Activated T-helper 1 cell treated with anti-CD3 and anti-CD28 coated beads, Interleukin-12 subunit alpha, Interleukin-12 subunit beta, Interleukin-2, Interleukin-4 antibody, amounts not matched to agents 30 ng/mL and 10 ng/mL and 1 ng/mL, durations not matched to agents 14 hours and 24 hours and 36 hours (primary cell): ENCODE measurements at regions not wholly inside any gene's neighbourhood (a gene's known extent, or its start where the extent isn't known, plus 50 kb on each side); places are given as distances from the start of the nearest gene placed in this dataset.

Experiments used
- DNase-seq: peaks from one replicate; pipeline ENCODE4 v3.0.0; 2021; ENCODE audit warnings: low spot score
- H3K27ac Mint-ChIP-seq: one replicate; pipeline ENCODE4 v1.8.0; 2021; ENCODE audit warnings: mild to moderate bottlenecking, mixed read lengths
- H3K27me3 Mint-ChIP-seq: one replicate; pipeline ENCODE4 v1.8.0; 2022; ENCODE audit warnings: mild to moderate bottlenecking, moderate library complexity, mixed read lengths; ENCODE audit not compliant: insufficient read depth
- H3K36me3 Mint-ChIP-seq: one replicate; pipeline ENCODE4 v1.8.0; 2021; ENCODE audit warnings: low read depth, mixed read lengths
- H3K4me1 Mint-ChIP-seq: one replicate; pipeline ENCODE4 v1.8.0; 2021; ENCODE audit warnings: low read depth, mixed read lengths
- H3K4me3 Mint-ChIP-seq: one replicate; pipeline ENCODE4 v1.8.0; 2021; ENCODE audit warnings: mild to moderate bottlenecking, moderate library complexity, mixed read lengths
- H3K9me3 Mint-ChIP-seq: one replicate; pipeline ENCODE4 v1.8.0; 2021; ENCODE audit warnings: mixed read lengths
- intact Hi-C: fragments of 100-400 bp; cut with micrococcal nuclease; formaldehyde crosslinking; loops from one replicate; pipeline ENCODE4 v1.15.1; 2024

DNA sequence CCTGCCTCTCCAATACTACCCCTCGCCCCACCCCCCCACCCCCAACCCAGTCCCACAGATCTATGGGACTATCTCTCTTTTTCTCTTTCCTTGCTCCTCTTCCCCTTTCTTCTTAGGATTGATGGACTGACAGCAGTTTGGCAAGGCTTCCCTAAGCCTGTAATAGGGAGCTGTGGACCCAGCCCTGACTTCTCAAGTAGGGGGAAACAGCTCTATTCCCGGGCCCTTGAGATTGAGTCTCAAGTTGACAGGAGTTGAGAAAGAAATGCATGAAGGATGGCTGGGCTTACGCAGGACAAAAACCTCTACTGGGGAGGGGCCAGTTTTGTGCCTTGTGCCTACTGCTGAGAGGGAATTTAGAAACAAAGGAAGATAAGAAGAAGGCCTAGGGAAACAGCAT lies 60.4 kb downstream of the SMUG1 start:
- Mint-ChIP-seq H3K4me3 (no peak overlapping the region), H3K4me1 (peaks cover 7% of the 10 kb centered on the region), H3K27me3 (peaks cover 62% of the 10 kb centered on the region), H3K9me3 (no peaks in the 10 kb centered on the region), H3K27ac (no peak overlapping the region), H3K36me3 (peaks cover 2% of the 10 kb centered on the region)
- intact Hi-C loops: loop anchor here (5.0 kb wide), 1 partner anchor 76 kb away; the partner anchor contains the start of gene HOXC4
- DNase-seq: no peak

DNA sequence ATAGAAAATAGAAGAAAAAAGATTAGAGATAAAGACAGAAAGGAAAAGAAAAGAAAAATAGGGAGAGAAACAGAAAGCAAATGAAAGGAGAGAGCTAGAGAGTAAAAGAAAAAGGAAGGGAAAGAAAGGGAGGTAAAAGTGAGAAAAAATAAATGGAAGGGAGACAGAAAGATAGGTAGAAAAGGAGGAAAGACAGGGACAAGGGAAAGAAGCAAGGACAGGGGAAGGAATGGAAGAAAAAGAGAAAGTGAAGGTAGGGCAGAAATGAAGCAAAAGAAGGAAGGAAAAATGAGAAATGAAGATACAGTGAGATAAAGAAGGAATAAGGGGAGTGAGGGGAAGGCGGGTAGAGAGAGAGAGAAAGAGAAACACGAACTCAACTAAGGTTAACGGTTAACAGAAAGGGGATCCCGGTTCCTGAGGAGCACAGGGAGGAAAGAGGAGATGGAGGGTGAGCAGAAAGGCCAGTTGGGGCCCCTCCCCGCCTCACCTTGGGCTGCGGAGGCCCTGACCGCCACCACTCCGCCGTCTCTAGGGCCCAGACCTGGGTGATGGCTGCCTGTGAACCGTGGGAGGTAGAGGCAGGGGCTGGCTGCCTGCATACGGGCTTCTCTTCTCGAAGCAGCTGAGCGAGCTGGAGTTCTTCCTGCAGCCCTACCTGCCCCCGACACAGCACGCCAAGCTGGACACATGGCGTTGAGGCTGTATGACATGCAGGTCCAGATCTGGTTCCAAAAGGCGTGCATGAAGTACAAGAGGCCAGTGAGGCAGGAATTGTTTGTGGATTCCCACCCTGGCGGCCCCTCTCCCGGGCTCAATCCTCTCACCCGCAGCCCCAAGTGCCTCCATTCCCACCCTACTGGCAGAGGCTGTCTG lies 59.5 kb downstream of the SMUG1 start:
- peaks cover 57% of the 10 kb centered on the region for H3K27me3 Mint-ChIP-seq
- H3K9me3 Mint-ChIP-seq: no peaks in the 10 kb centered on the region
- intact Hi-C loops: loop anchor here (5.0 kb wide), 1 partner anchor 77 kb away; the partner anchor contains the start of gene HOXC4

More for the DNA sequence above, 59.5 kb downstream of the SMUG1 start:
- Mint-ChIP-seq H3K36me3 (peaks cover 2% of the 10 kb centered on the region), H3K4me1 (peaks cover 7% of the 10 kb centered on the region), H3K4me3 (no peak overlapping the region), H3K27ac (no peak overlapping the region)
- DNase-seq: no peak
